ENCODE measurements at regions not wholly inside any gene's neighbourhood (a gene's known extent, or its start where the extent isn't known, plus 50 kb on each side); places are given as distances from the start of the nearest gene placed in this dataset.

DNA sequence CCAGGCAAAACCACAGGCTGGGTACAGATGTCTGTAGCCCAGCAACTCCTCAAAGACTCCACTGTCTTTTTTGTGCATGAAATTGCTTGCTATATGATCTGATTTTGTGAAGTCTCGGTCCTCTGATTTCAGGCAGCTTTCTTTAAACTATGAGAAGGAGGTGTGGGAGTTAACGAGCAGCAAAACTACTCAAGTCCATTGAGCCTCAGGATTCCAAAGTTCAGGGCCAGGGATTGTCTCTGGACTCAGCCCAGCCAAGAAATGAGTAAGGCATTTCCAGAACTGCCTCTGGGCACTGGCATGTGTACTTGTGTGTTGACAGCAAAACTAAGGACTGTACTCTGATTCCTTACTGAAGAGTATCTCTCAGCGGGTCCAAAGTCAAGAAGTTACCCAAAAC lies 53.4 kb upstream of the GLIS3 start (continued):
- TF ChIP-seq, protein P1, sequence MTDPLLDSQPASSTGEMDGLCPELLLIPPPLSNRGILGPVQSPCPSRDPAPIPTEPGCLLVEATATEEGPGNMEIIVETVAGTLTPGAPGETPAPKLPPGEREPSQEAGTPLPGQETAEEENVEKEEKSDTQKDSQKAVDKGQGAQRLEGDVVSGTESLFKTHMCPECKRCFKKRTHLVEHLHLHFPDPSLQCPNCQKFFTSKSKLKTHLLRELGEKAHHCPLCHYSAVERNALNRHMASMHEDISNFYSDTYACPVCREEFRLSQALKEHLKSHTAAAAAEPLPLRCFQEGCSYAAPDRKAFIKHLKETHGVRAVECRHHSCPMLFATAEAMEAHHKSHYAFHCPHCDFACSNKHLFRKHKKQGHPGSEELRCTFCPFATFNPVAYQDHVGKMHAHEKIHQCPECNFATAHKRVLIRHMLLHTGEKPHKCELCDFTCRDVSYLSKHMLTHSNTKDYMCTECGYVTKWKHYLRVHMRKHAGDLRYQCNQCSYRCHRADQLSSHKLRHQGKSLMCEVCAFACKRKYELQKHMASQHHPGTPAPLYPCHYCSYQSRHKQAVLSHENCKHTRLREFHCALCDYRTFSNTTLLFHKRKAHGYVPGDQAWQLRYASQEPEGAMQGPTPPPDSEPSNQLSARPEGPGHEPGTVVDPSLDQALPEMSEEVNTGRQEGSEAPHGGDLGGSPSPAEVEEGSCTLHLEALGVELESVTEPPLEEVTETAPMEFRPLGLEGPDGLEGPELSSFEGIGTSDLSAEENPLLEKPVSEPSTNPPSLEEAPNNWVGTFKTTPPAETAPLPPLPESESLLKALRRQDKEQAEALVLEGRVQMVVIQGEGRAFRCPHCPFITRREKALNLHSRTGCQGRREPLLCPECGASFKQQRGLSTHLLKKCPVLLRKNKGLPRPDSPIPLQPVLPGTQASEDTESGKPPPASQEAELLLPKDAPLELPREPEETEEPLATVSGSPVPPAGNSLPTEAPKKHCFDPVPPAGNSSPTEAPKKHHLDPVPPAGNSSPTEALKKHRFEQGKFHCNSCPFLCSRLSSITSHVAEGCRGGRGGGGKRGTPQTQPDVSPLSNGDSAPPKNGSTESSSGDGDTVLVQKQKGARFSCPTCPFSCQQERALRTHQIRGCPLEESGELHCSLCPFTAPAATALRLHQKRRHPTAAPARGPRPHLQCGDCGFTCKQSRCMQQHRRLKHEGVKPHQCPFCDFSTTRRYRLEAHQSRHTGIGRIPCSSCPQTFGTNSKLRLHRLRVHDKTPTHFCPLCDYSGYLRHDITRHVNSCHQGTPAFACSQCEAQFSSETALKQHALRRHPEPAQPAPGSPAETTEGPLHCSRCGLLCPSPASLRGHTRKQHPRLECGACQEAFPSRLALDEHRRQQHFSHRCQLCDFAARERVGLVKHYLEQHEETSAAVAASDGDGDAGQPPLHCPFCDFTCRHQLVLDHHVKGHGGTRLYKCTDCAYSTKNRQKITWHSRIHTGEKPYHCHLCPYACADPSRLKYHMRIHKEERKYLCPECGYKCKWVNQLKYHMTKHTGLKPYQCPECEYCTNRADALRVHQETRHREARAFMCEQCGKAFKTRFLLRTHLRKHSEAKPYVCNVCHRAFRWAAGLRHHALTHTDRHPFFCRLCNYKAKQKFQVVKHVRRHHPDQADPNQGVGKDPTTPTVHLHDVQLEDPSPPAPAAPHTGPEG (CRISPR knock-in tag; IDR thresholded peaks at IDR 0.05), result no peak
- TF ChIP-seq ZBTB10 (CRISPR knock-in tag; IDR thresholded peaks at IDR 0.05; ENCODE audit: borderline replicate concordance), result no peak
- no peak for TF ChIP-seq ZNF329 (CRISPR knock-in tag; IDR thresholded peaks at IDR 0.05; ENCODE audit: low read depth)
- TF ChIP-seq ZMAT3 (CRISPR knock-in tag; conservative IDR thresholded peaks at IDR 0.05), result no peak
- TF ChIP-seq PAF1 (CRISPR knock-in tag; IDR thresholded peaks at IDR 0.05), result no peak
- no peak for TF ChIP-seq FOXJ3 (CRISPR knock-in tag; IDR thresholded peaks at IDR 0.05; ENCODE audit: borderline replicate concordance)
- no peak for TF ChIP-seq PLRG1 (conservative IDR thresholded peaks at IDR 0.05)
- TF ChIP-seq ELF1 (CRISPR knock-in tag; IDR thresholded peaks at IDR 0.05), result no peak

Data from HepG2 (cell line).